IMR-90 (cell line): ENCODE measurements at regions not wholly inside any gene's neighbourhood (a gene's known extent, or its start where the extent isn't known, plus 50 kb on each side); places are given as distances from the start of the nearest gene placed in this dataset.
"Not testable (repeated sequence)": the region's sequence is repeated elsewhere in the genome, so short reads cannot be mapped to it uniquely, and the experiment has no call there.

Source experiments
- ATAC-seq: fragments of 200-7000 bp; cut with Tn5 transposase; 2 replicates; pipeline ENCODE4 v1.9.1; 2020; ENCODE audit warnings: low read depth, mild to moderate bottlenecking, moderate library complexity
- BruUV-seq: library from RNA; stranded (reverse); fragments of 400-500 nt; replicated peaks from 2 replicates; lab custom pipeline; 2021; lab: Mats Ljungman, UMichigan
- CTCF ChIA-PET: fragments of 300-600 bp; formaldehyde crosslinking; extraction: SDS; loops from one replicate; lab custom pipeline; 2021; ENCODE audit warnings: antibody characterized with exemption; lab: Yijun Ruan, JAX
- POLR2A ChIA-PET: fragments of 300-600 bp; sonication (Branson Sonifier 250); formaldehyde crosslinking; loops from one replicate; lab custom pipeline; 2022; ENCODE audit warnings: antibody characterized with exemption; ENCODE audit not compliant: unreplicated experiment; lab: Charles Lee
- DNase-seq: peaks from one replicate; pipeline ENCODE4 v3.0.0; 2013
- H2AFZ ChIP-seq: replicated peaks from 2 replicates; pipeline ENCODE3; 2013; ENCODE audit warnings: low read length, mild to moderate bottlenecking; ENCODE audit not compliant: poor library complexity
- H2AK5ac ChIP-seq: 2 replicates; pipeline ENCODE4 v1.6.1; 2013; ENCODE audit warnings: low read depth, low read length, inconsistent platforms
- H2AK9ac ChIP-seq: replicated peaks from 2 replicates; pipeline ENCODE3; 2013; ENCODE audit warnings: mild to moderate bottlenecking, low read depth, low read length, moderate library complexity; ENCODE audit not compliant: poor library complexity
- H2BK120ac ChIP-seq: 2 replicates; pipeline ENCODE4 v1.6.1; 2013; ENCODE audit warnings: low read depth, low read length, inconsistent platforms
- H2BK15ac ChIP-seq: 3 replicates; pipeline ENCODE4 v1.6.1; 2013; ENCODE audit warnings: low read depth, low read length, inconsistent platforms
- H2BK20ac ChIP-seq: 2 replicates; pipeline ENCODE4 v1.6.1; 2013; ENCODE audit warnings: low read depth, mild to moderate bottlenecking, inconsistent platforms, low read length, moderate library complexity
- H2BK5ac ChIP-seq: 2 replicates; pipeline ENCODE4 v1.6.1; 2013; ENCODE audit warnings: mild to moderate bottlenecking, low read depth, low read length, inconsistent platforms; ENCODE audit not compliant: poor library complexity, severe bottlenecking
- H3K14ac ChIP-seq: replicated peaks from 2 replicates; pipeline ENCODE4 v1.6.1; 2013; ENCODE audit warnings: low read depth, low read length, inconsistent platforms
- H3K18ac ChIP-seq: 2 replicates; pipeline ENCODE4 v1.6.1; 2013; ENCODE audit warnings: low read depth, low read length, control low read depth
- H3K23ac ChIP-seq: 2 replicates; pipeline ENCODE4 v1.6.1; 2013; ENCODE audit warnings: low read depth, low read length, inconsistent platforms
- H3K27ac ChIP-seq: 2 replicates; pipeline ENCODE4 v1.5.1; 2013; ENCODE audit warnings: mild to moderate bottlenecking, control low read depth, low read length; ENCODE audit not compliant: insufficient read depth
- H3K27me3 ChIP-seq: 2 replicates; pipeline ENCODE4 v1.6.1; 2013; ENCODE audit warnings: low read length; ENCODE audit not compliant: control insufficient read depth, insufficient read depth
- H3K36me3 ChIP-seq: 2 replicates; pipeline ENCODE4 v1.6.1; 2013; ENCODE audit warnings: low read length, mixed read lengths; ENCODE audit not compliant: control insufficient read depth, insufficient read depth
- H3K4ac ChIP-seq: 2 replicates; pipeline ENCODE4 v1.6.1; 2013; ENCODE audit warnings: low read depth, low read length, inconsistent platforms
- H3K4me1 ChIP-seq: 2 replicates; pipeline ENCODE4 v1.6.1; 2013; ENCODE audit warnings: low read length, mixed read lengths; ENCODE audit not compliant: control insufficient read depth, insufficient read depth
- H3K4me2 ChIP-seq: 2 replicates; pipeline ENCODE4 v1.6.1; 2013; ENCODE audit warnings: low read depth, mild to moderate bottlenecking, control low read depth, low read length, moderate library complexity
- H3K4me3 ChIP-seq: 2 replicates; pipeline ENCODE4 v1.5.1; 2013; ENCODE audit warnings: low read depth, mild to moderate bottlenecking, control low read depth, low read length, moderate library complexity; ENCODE audit not compliant: insufficient read depth
- H3K56ac ChIP-seq: 2 replicates; pipeline ENCODE4 v1.6.1; 2013; ENCODE audit warnings: low read length, inconsistent platforms; ENCODE audit not compliant: insufficient read depth; ENCODE audit errors: extremely low read depth
- H3K79me1 ChIP-seq, 2 experiments: 2 replicates each; pipeline ENCODE4 v1.6.1; 2013; ENCODE audit warnings: low read length in 2 of 2, inconsistent platforms in 1 of 2, low read depth in 1 of 2
- H3K9ac ChIP-seq: 2 replicates; pipeline ENCODE4 v1.6.1; 2013; ENCODE audit warnings: low read depth, low read length, control low read depth
- H3K9me1 ChIP-seq: 2 replicates; pipeline ENCODE4 v1.6.1; 2013; ENCODE audit warnings: low read length, inconsistent platforms; ENCODE audit not compliant: insufficient read depth
- H3K9me3 ChIP-seq: 2 replicates; pipeline ENCODE4 v1.6.1; 2013; ENCODE audit warnings: low read length; ENCODE audit not compliant: control insufficient read depth, insufficient read depth
- H4K20me1 ChIP-seq: 2 replicates; pipeline ENCODE4 v1.6.1; 2013; ENCODE audit warnings: low read length, inconsistent platforms; ENCODE audit not compliant: insufficient read depth
- H4K5ac ChIP-seq: 2 replicates; pipeline ENCODE4 v1.6.1; 2013; ENCODE audit warnings: mild to moderate bottlenecking, low read depth, low read length, control low read depth
- H4K8ac ChIP-seq, 2 experiments: 2 replicates each; pipeline ENCODE4 v1.6.1; 2013; ENCODE audit warnings: low read depth in 2 of 2, low read length in 2 of 2, control low read depth in 1 of 2, inconsistent platforms in 1 of 2
- H4K91ac ChIP-seq: 2 replicates; pipeline ENCODE4 v1.6.1; 2013; ENCODE audit warnings: low read depth, low read length, inconsistent platforms; ENCODE audit not compliant: insufficient read depth
- WGBS, 2 experiments: methylation state at CpG; one replicate each; pipeline versions ENCODE4 v1.1.5 to v1.1.7; 2013; ENCODE audit warnings: missing lambda C conversion rate in 2 of 2; ENCODE audit not compliant: insufficient read length in 1 of 2; ENCODE audit errors: extremely low coverage in 2 of 2; 5-methylcytosine and 5-hydroxymethylcytosine counted together
- dilution Hi-C: fragments of 300-500 bp; cut with HindIII; formaldehyde crosslinking; loops from one replicate; pipeline ENCODE4 v1.14.3; 2018; ENCODE audit warnings: low sequenced_read_pairs; ENCODE audit not compliant: unreplicated experiment
- in situ Hi-C: fragments of 300-500 bp; cut with MboI; formaldehyde crosslinking; loops from 3 replicates; pipeline ENCODE4 v1.14.3; 2019; ENCODE audit warnings: low sequenced_read_pairs, inconsistent platforms, mixed read lengths
- intact Hi-C: fragments of 100-400 bp; cut with micrococcal nuclease; formaldehyde crosslinking; loops from 2 replicates; pipeline ENCODE4 v1.10.0; 2022

GRCh38 chr11:71126401-71126800, 126.0 kb downstream of the SHANK2 start:
- H2AFZ ChIP-seq, POLR2A ChIA-PET, H3K56ac ChIP-seq, DNase-seq, H3K4me2 ChIP-seq, H3K9ac ChIP-seq, dilution Hi-C loops, H3K4ac ChIP-seq, H3K27me3 ChIP-seq, H2BK5ac ChIP-seq, H2AK9ac ChIP-seq, H2BK15ac ChIP-seq, CTCF ChIA-PET, H2AK5ac ChIP-seq, H3K14ac ChIP-seq, H2BK20ac ChIP-seq, H3K36me3 ChIP-seq, H3K18ac ChIP-seq, BruUV-seq, ATAC-seq, H4K5ac ChIP-seq, H3K9me3 ChIP-seq, H3K4me3 ChIP-seq, H3K27ac ChIP-seq, H4K20me1 ChIP-seq, H4K8ac ChIP-seq, H3K79me1 ChIP-seq, H2BK120ac ChIP-seq, H3K23ac ChIP-seq, H3K9me1 ChIP-seq, in situ Hi-C loops, H3K4me1 ChIP-seq, H4K91ac ChIP-seq: not testable (repeated sequence)
- WGBS, 2 experiments: no CpG with 5 or more reads among the region's 5 CpGs
- intact Hi-C loops: loop anchor here (10.0 kb wide), 2 partner anchors 248 to 298 kb away; no protein-coding TSS in a partner anchor
